ENCODE measurements at regions not wholly inside any gene's neighbourhood (a gene's known extent, or its start where the extent isn't known, plus 50 kb on each side); places are given as distances from the start of the nearest gene placed in this dataset.

DNA sequence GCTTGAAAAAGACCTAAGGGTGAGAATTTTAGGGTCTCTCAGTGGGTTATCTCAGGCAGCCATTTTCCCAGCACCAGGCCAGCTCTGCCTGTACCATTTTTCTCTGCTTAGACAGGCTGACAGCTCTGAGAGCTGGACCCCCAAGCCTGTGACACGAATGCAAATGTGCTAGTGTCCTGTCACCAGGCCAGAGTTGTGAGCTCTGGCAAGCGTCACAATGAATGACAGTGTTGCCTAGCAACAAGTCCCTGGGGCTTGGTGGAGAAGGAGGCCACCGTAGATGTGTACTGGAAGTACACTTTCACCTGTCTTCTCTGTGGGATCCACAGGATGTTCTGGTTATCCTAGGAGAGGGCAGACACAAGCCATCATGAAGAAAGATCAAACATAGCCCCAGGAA, 66.7 kb downstream of the RBMY1D start:
- intact Hi-C loops (cut with micrococcal nuclease), result no loop called here
- DNase-seq, result no peak
- ATAC-seq, result no peak
